ENCODE measurements at regions not wholly inside any gene's neighbourhood (a gene's known extent, or its start where the extent isn't known, plus 50 kb on each side); places are given as distances from the start of the nearest gene placed in this dataset.
A peak's percentile ranks its signal among the peaks of the same experiment; 100 is the strongest.

DNA sequence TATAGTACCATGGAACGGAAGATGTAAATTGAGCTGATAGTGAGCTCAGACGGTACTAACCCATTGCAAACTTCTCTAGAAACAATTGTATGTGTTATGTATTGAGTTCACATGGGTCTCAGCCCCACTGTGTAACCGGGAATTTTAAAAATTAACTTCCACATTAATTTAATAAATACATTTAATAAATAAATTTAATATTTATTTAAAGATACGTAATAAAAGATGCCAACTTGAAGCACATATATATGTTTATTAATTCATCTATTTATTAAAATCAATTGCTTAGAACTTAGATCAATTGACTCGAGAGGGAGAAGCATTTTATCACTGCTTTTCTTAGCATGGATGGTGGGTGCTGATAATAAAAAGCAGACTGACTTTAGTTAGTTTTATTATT, 170.1 kb upstream of the NPVF start:
- FAIRE-seq, result no peak

DNA sequence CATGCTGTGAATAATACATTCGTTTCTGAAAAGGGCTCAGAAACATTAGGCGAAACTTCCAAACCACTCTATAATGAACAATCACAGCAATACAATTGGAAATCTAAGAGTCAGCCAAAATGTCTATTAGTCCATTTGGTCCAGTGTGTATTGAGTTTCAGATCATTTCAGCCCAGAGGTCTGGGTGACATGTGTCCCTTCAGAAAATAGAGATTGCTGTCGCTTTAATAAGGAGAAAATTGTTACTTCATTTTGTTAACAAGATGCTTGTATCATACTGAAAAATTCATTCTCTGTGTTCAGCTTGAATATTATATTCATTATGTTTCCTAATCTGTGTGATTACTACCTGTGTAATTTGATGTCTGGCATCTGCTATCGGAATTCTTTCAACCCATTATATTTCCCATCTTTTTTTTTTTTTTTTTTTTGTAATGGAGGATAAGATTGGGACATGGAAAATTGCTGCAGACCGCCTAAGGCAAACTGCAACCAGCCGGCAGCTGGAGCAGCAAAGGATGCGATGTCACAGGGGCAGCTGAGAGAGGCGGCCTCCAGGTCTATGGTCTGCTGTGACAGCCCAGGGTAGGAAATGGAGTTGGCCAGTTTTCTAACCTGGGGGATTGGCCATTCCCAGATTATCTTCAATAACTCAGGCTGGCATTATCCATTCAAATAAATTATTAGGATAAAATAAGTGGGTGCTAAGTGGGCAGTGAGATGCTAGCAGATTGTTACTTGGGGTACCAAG, 170.9 kb upstream of the NPVF start:
- no peak for FAIRE-seq

DNA sequence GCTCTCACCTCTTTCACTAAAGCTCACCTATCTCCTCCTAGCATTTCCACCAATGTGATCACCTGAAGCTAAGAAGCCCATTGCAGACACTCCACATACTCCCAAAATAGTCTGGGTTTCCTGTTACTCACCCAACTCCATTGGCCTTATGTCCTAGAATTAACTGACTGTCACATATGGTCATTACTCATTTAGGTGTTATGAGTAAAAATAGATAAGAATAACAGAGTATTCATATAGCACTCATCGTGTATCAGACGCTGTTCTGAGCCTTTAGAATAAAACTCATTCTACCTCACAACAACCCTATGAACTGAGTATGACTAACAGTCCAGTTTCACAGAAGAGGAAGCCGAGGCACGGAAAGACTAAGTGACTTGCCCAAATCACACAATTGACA, 174.2 kb upstream of the NPVF start:
- FAIRE-seq, result no peak

DNA sequence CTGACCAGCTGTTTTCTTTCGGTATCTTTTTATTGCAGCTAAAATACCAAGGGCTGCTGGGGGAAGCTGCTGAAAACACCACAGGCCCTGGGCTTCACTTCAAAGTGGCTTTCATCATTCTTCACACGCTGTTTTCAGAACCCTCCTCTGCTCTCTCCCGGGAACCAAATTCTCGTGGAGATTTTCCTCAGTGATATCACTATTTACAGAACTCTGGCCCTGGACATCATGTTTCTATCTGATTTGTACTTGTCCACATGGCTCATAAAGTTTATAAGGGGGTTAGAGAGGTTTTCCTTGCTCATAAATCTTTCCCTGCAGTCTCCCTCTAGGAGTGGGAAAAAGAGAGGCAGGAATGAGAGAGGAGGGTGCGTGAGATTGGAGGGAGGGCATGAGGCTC, 177.4 kb upstream of the NPVF start:
- FAIRE-seq, result no peak

DNA sequence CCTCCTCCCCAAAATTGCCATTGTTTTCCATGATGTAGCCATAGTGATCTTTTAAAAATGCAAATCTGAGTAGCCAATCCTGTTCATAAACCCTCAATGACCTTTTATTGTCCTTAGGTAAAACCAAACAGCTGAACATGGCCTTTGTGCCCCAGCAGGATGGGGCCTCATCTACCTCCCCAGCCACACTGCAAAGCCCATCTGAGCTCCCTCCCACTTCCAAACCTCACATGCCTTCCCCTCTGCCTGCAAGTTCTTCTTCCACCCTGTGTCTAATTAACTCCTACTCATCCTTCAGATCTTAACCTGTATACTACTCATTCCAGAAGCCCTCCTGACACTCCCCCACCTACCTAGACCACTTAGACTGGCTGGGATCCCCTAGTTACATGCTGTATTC, 178.8 kb upstream of the NPVF start:
- FAIRE-seq, result no peak

- no peak for FAIRE-seq
These were observed 179.9 kb upstream of the NPVF start for GRCh38 chr7:25408012-25408687.

GRCh38 chr7:25408876-25409275, 180.6 kb upstream of the NPVF start:
- FAIRE-seq, result no peak

GRCh38 chr7:25409897-25410636, 181.8 kb upstream of the NPVF start:
- no peak for FAIRE-seq

GRCh38 chr7:25420771-25421170, 192.5 kb upstream of the NPVF start:
- no peak for FAIRE-seq

GRCh38 chr7:25424113-25424512, 195.8 kb upstream of the NPVF start:
- FAIRE-seq, result no peak

GRCh38 chr7:25424855-25425254, 196.6 kb upstream of the NPVF start:
- no peak for FAIRE-seq

GRCh38 chr7:25427721-25428120, 199.4 kb upstream of the NPVF start:
- no peak for FAIRE-seq

DNA sequence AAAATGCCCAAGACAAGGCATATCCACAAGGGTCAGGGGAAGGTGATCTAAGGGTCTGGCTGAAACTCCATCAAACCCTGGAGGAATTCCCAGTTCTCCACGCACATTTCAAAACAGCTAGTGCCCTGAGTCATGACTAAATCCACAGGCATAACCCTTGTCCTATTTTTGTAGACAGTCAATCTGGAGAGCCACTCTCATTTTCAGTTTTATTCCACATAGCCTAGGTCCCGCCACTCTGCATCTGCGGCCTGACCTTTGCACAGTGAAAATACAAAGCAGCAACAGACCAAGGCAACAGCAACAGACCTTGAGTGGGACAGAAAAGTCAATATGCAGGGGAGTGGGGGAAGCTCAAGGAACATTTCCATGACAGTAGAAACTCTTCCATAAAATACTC, 201.4 kb upstream of the NPVF start:
- FAIRE-seq, result no peak

- no peak for FAIRE-seq
These were observed 202.1 kb upstream of the NPVF start for GRCh38 chr7:25430200-25430931.

- FAIRE-seq, result no peak
These were observed 203.7 kb upstream of the NPVF start for GRCh38 chr7:25431956-25432450.

DNA sequence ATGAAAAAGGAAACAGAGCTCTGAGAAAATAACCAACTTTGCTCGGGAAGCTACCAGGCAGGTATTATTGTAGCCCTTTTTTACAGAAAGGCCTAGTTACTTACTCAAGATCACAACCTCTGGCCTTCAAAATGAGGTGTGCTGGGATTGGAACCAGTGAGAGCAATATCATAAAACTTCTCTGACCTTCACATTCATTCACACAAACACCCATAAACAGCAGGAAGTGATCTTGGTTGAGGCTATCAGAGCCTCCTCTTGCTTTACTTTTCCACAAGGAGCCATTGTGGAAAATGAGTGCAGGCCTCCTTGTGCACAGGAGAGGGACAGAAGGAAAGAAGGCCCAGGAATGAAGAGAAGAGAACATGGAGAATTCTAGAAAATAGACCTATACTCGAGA, 204.5 kb upstream of the NPVF start:
- no peak for FAIRE-seq

DNA sequence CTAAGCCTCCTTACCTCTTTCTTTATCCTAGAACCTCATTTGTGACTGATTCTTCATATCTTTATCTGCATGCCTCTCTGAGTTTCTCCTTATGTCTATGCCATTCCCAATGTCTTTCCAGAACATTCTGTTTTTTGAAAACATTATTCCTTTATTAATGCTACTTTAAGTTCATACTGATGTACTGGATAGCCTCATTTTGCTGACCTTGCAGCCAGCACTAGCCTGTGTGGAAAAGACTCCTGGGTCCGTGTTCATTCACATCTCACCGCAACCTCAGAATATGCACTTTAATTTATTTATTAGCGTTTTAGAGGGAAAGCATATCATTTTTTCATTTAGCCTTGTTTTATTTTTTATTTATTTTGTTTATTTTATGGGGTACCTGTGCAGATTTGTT, 208.1 kb upstream of the NPVF start:
- no peak for FAIRE-seq

GRCh38 chr7:25437308-25437707, 209.0 kb upstream of the NPVF start:
- FAIRE-seq, result no peak

- FAIRE-seq, result no peak
These were observed 216.7 kb upstream of the NPVF start for GRCh38 chr7:25444991-25445390.

- peak; percentile 89 for FAIRE-seq
These were observed 220.0 kb upstream of the NPVF start for GRCh38 chr7:25448301-25448700.

GRCh38 chr7:25454020-25454419, 225.7 kb upstream of the NPVF start:
- no peak for FAIRE-seq

DNA sequence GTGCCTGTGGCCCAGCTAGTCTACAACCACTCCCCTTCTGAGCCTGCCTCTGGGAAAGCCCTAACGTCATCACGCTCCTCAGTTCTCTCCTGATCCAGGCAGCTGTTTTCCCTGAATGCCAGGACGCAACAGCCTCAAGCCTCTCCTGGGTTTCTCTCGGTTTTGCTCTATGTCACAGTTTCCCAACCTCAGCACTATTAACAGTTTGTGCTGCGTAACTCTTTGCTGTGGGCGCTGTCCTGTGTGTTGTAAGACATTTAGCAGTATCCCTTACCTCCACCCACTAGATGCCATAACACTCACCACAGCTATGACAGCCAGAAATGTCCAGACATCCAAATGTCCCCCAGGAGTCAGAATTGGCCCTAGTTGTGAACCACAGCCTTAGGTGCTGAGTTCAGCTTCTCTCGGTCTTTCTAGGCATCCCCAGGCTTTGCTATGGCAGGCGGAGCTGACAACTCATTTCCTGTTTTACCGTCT, 226.3 kb upstream of the NPVF start:
- FAIRE-seq, result no peak

GRCh38 chr7:25455683-25456251, 227.5 kb upstream of the NPVF start:
- FAIRE-seq, result no peak

Data from A204.1 (cell line).